HepG2 (cell line): ENCODE measurements at regions not wholly inside any gene's neighbourhood (a gene's known extent, or its start where the extent isn't known, plus 50 kb on each side); places are given as distances from the start of the nearest gene placed in this dataset.

ENCODE experiments used
- CTCF ChIP-seq: sonication (generic); formaldehyde crosslinking; IDR thresholded peaks from 2 replicates; pipeline ENCODE4 v1.5.0; 2020; ENCODE audit warnings: mild to moderate bottlenecking, missing genetic modification reagents, moderate library complexity
- HDAC1 ChIP-seq: sonication (generic); formaldehyde crosslinking; IDR thresholded peaks from 2 replicates; pipeline ENCODE4 v1.5.1; 2020; ENCODE audit warnings: mild to moderate bottlenecking, missing genetic modification reagents
- PATZ1 ChIP-seq: sonication (generic); formaldehyde crosslinking; IDR thresholded peaks from 2 replicates; pipeline ENCODE4 v1.4.0; 2020; ENCODE audit warnings: missing genetic modification reagents
- USF2 ChIP-seq, 2 experiments: sonication (generic) in 1 of 2; formaldehyde crosslinking in 1 of 2; IDR thresholded peaks; 2 replicates each; pipeline versions ENCODE4 v1.5.1 to v1.6.1; 2011 to 2020; ENCODE audit warnings: borderline replicate concordance in 1 of 2, low read depth in 1 of 2, low read length in 1 of 2, mild to moderate bottlenecking in 1 of 2, missing genetic modification reagents in 1 of 2, moderate library complexity in 1 of 2

GRCh38 chr5:34498572-34498971 is 157.6 kb upstream of the RAI14 start:
- TF ChIP-seq PATZ1 (CRISPR knock-in tag) (no peak), USF2 (IDR thresholded peaks at IDR 0.05; ENCODE audit: low read depth, low read length) (no peak), USF2 (CRISPR knock-in tag; IDR thresholded peaks at IDR 0.05; ENCODE audit: borderline replicate concordance) (no peak), HDAC1 (CRISPR knock-in tag) (no peak), CTCF (CRISPR knock-in tag) (no peak)
